Endothelial cell of umbilical vein (primary cell): ENCODE measurements at regions not wholly inside any gene's neighbourhood (a gene's known extent, or its start where the extent isn't known, plus 50 kb on each side); places are given as distances from the start of the nearest gene placed in this dataset.

Experiments
- EZH2 ChIP-seq: IDR thresholded peaks from 2 replicates; pipeline ENCODE4 v1.6.1; 2012; ENCODE audit warnings: borderline replicate concordance, low read depth, mild to moderate bottlenecking, moderate library complexity, low read length, inconsistent platforms; ENCODE audit not compliant: severe bottlenecking
- TF ChIP-seq, protein P1 (sequence below), 2 donors: IDR thresholded peaks; 1 replicate in 1 of 2; 2 replicates in 1 of 2; pipeline ENCODE4 v1.5.1; 2011; ENCODE audit warnings: low read length in 2 of 2, mild to moderate bottlenecking in 2 of 2, moderate library complexity in 2 of 2, control low read depth in 1 of 2, inconsistent platforms in 1 of 2, low read depth in 1 of 2; ENCODE audit not compliant: insufficient read depth in 1 of 2; ENCODE audit errors: extremely low read depth in 1 of 2

DNA sequence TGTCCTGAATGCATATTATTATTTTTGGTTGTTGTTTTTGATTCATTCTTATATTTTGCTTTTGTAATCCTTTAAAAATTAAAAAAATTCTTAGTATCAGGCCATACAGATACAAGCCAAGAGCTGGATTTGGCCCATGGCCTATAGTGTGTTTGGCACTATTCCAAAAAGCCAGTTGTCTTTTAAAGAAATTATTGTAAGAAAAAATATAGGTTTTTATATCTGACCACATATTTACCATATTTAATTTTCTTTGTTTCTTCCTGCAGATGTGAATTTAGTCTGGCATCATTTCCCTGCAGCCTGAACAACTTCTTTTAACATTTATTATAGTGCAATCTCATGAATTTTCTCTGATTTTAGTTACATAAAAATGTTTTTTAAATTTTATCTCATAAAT lies 652.8 kb upstream of the NR3C2 start:
- no peak for TF ChIP-seq EZH2
- TF ChIP-seq, protein P1, sequence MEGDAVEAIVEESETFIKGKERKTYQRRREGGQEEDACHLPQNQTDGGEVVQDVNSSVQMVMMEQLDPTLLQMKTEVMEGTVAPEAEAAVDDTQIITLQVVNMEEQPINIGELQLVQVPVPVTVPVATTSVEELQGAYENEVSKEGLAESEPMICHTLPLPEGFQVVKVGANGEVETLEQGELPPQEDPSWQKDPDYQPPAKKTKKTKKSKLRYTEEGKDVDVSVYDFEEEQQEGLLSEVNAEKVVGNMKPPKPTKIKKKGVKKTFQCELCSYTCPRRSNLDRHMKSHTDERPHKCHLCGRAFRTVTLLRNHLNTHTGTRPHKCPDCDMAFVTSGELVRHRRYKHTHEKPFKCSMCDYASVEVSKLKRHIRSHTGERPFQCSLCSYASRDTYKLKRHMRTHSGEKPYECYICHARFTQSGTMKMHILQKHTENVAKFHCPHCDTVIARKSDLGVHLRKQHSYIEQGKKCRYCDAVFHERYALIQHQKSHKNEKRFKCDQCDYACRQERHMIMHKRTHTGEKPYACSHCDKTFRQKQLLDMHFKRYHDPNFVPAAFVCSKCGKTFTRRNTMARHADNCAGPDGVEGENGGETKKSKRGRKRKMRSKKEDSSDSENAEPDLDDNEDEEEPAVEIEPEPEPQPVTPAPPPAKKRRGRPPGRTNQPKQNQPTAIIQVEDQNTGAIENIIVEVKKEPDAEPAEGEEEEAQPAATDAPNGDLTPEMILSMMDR (IDR thresholded peaks at IDR 0.05; ENCODE audit: extremely low read depth in 1 of 2, insufficient read depth in 1 of 2, low read depth in 1 of 2, low read length in 2 of 2), result no peak
